22Rv1 (cell line): ENCODE measurements at regions not wholly inside any gene's neighbourhood (a gene's known extent, or its start where the extent isn't known, plus 50 kb on each side); places are given as distances from the start of the nearest gene placed in this dataset.

Experiments used
- H3K27ac ChIP-seq: fragments of 450-650 bp; 2 replicates; pipeline ENCODE4 v1.5.1; 2017
- CTCF ChIP-seq: fragments of 450-650 bp; IDR thresholded peaks from 2 replicates; pipeline ENCODE4 v1.5.1; 2017; ENCODE audit warnings: mild to moderate bottlenecking
- ZFX ChIP-seq: fragments of 450-650 bp; IDR thresholded peaks from 2 replicates; pipeline ENCODE4 v1.6.1; 2017; ENCODE audit warnings: antibody characterized with exemption, borderline replicate concordance

DNA sequence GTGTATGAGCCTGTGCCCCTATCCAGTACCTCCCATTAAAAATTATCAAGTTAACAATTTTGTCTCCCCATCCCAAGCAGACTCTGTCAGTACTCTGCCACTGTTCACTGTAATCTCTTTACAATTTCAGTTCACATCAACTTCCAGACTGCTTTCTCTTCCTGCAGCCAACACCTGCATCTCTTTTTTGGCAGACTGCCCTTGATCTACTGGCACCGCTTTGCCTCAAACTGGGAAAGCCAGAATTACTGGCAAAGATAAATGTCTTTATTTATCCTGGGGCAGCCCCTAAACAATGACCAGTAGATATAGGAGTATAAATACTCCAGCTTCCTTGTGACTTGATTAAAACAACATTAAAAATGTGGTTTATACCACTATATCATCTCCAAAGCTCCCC is 494.1 kb downstream of the ZNF385D start:
- TF ChIP-seq ZFX (no peak), CTCF (no peak)
- no peak overlapping the region for H3K27ac ChIP-seq

- no peak overlapping the region for H3K27ac ChIP-seq
- no peak for TF ChIP-seq ZFX
- TF ChIP-seq CTCF = no peak
Measured at GRCh38 chr3:21238661-21239060, 512.3 kb downstream of the ZNF385D start.

DNA sequence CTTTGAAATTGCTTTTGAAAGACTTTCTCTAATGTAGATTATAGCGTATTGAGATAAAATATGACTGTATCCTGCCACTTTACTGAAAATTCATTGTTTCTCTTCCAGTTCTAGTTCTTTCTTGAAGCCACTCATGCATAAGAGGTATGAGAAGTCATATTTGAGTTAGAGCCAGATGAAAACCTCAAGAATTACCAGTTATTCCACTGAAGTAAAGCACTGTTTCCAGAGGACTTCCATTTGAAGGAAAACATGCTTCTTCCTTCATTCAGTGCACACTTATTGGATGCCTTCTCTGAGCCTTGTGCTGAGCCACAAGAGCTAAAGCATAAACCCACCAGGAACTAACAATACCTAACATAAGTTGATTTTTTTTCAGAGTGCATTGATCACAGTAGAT is 513.4 kb downstream of the ZNF385D start:
- no peak for TF ChIP-seq ZFX
- TF ChIP-seq CTCF = no peak
- H3K27ac ChIP-seq = no peak overlapping the region

GRCh38 chr3:21235491-21235890 is 515.5 kb downstream of the ZNF385D start:
- no peak overlapping the region for H3K27ac ChIP-seq
- TF ChIP-seq ZFX (no peak), CTCF (no peak)

GRCh38 chr3:21234933-21235332 is 516.1 kb downstream of the ZNF385D start:
- TF ChIP-seq ZFX = no peak
- no peak for TF ChIP-seq CTCF
- no peak overlapping the region for H3K27ac ChIP-seq

DNA sequence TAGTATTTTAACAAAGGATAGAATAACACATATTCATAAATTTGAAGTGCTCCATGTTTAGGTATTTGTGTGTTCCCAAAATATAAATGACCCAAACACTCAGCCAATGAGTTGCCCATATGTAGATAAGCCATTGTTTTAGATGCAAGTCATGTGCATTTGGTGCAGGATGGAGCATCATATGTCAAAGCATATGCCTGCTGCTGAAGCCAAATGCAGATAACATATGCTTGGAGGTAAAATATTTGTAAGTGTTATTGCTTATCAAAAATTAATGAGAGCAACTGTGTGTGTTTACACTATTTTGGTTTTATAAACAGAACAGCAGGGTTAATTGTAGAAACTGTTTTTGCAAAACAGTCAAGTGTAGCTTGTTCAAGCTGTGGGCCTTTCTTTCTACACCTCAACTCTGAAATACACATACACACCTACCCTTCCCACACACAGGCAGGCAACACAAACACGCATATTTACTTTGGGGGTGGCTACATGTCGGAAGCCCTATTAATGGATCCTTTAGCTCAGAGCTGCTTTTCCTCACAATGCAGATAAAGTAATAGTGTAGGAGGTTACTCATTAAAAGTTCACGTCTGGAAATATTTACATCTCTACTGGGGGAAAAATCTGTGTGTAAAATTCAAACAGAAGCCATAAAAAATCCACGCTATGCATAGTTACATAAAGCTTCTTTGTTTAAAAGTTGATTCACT is 521.4 kb downstream of the ZNF385D start:
- TF ChIP-seq ZFX (no peak), CTCF (no peak)
- H3K27ac ChIP-seq = no peak overlapping the region

GRCh38 chr3:21226086-21226485 is 524.9 kb downstream of the ZNF385D start:
- H3K27ac ChIP-seq = no peak overlapping the region
- TF ChIP-seq CTCF (no peak), ZFX (no peak)
